ENCODE measurements at regions not wholly inside any gene's neighbourhood (a gene's known extent, or its start where the extent isn't known, plus 50 kb on each side); places are given as distances from the start of the nearest gene placed in this dataset.

GRCh38 chr15:70362886-70363285 lies 265.2 kb upstream of the TLE3 start:
- Histone ChIP-seq H3K4me3 (ENCODE audit: low read depth, low read length) (no peak overlapping the region), H3K36me3 (ENCODE audit: control insufficient read depth, insufficient read depth, low read length) (no peaks in the 10 kb centered on the region), H3K27me3 (ENCODE audit: control insufficient read depth, insufficient read depth, low read length) (peaks cover 3% of the 10 kb centered on the region)
- no peak for DNase-seq (ENCODE audit: low read depth)
- TF ChIP-seq CTCF (IDR thresholded peaks at IDR 0.05; ENCODE audit: insufficient read depth, low read length, poor library complexity, severe bottlenecking) = peak; percentile 69

DNA sequence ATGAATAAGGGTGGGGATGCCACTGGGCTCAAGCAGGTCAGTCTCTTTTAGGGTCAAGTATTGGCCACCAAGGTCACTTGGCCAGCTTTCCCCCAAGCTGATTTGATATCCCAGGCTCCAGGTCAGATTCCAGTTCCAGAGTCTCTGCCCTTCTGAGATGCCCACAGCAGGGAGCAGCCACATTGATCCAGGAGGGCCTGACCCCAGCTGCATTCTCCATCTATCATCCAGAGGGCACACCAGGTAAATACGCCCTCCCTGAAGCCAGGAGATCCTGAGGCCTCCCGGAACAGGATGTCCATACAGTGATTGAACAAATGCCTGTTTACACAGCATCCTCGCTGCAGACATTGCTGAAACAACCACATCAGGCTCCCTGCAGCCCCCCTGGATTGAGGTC lies 264.6 kb upstream of the TLE3 start:
- no peaks in the 10 kb centered on the region for H3K36me3 ChIP-seq (ENCODE audit: control insufficient read depth, insufficient read depth, low read length)
- H3K27me3 ChIP-seq (ENCODE audit: control insufficient read depth, insufficient read depth, low read length) = peaks cover 3% of the 10 kb centered on the region
- no peak for TF ChIP-seq CTCF (IDR thresholded peaks at IDR 0.05; ENCODE audit: insufficient read depth, low read length, poor library complexity, severe bottlenecking)
- H3K4me3 ChIP-seq (ENCODE audit: low read depth, low read length) = no peak overlapping the region
- no peak for DNase-seq (ENCODE audit: low read depth)

DNA sequence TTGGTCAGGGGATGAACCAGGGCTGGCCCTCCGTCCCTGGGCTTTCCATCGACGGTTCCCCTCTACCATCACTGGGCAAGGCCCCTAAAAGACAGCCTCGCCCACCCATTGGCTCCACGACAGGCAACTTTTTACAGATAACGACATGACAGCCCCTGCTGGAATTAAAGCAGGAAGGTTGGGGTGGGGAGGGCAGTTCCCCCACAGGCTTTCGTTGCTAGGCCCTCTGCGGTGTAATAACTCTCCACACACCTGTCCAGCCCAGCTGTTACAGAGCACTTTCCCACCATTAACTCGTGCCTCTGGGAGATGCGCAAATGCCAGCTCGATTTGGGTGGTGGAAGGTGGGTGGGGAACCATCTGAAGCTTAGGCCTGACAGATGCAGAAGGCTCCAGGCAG lies 264.2 kb upstream of the TLE3 start:
- Histone ChIP-seq H3K4me3 (ENCODE audit: low read depth, low read length) (no peak overlapping the region), H3K27me3 (ENCODE audit: control insufficient read depth, insufficient read depth, low read length) (peaks cover 3% of the 10 kb centered on the region), H3K36me3 (ENCODE audit: control insufficient read depth, insufficient read depth, low read length) (no peaks in the 10 kb centered on the region)
- no peak for TF ChIP-seq CTCF (IDR thresholded peaks at IDR 0.05; ENCODE audit: insufficient read depth, low read length, poor library complexity, severe bottlenecking)
- DNase-seq (ENCODE audit: low read depth) = no peak

- no peak for DNase-seq (ENCODE audit: low read depth)
- no peaks in the 10 kb centered on the region for H3K36me3 ChIP-seq (ENCODE audit: control insufficient read depth, insufficient read depth, low read length)
- no peak for TF ChIP-seq CTCF (IDR thresholded peaks at IDR 0.05; ENCODE audit: insufficient read depth, low read length, poor library complexity, severe bottlenecking)
- H3K4me3 ChIP-seq (ENCODE audit: low read depth, low read length) = no peak overlapping the region
- H3K27me3 ChIP-seq (ENCODE audit: control insufficient read depth, insufficient read depth, low read length) = peaks cover 6% of the 10 kb centered on the region
These were observed 263.4 kb upstream of the TLE3 start for GRCh38 chr15:70361106-70361505.

GRCh38 chr15:70358871-70359647 lies 261.3 kb upstream of the TLE3 start:
- peaks cover 25% of the 10 kb centered on the region for H3K27me3 ChIP-seq (ENCODE audit: control insufficient read depth, insufficient read depth, low read length)
- no peak overlapping the region for H3K4me3 ChIP-seq (ENCODE audit: low read depth, low read length)
- no peak for DNase-seq (ENCODE audit: low read depth)
- no peaks in the 10 kb centered on the region for H3K36me3 ChIP-seq (ENCODE audit: control insufficient read depth, insufficient read depth, low read length)
- TF ChIP-seq CTCF (IDR thresholded peaks at IDR 0.05; ENCODE audit: insufficient read depth, low read length, poor library complexity, severe bottlenecking) = no peak
